ENCODE measurements at regions not wholly inside any gene's neighbourhood (a gene's known extent, or its start where the extent isn't known, plus 50 kb on each side); places are given as distances from the start of the nearest gene placed in this dataset.
A peak's percentile ranks its signal among the peaks of the same experiment; 100 is the strongest.

DNA sequence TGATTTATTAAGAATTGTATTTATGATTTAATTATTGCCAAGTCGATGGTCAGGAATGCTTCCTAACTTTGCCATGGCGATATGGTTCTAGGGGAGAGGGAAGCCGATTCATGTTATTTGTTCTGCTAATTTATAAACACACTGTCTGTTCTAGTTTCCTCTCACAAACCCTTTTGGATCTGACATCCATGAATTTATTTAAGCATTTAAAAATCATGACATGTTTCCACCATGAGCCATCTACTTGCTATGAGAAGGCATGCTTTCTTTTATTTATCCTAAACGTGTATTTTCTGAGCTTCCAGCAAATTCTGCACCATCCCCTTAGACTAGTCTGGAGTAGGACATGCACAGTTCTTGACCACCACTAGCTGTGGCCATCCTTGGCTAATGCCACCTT lies 136.6 kb upstream of the STC2 start:
- H2AK9ac ChIP-seq (replicated peaks; ENCODE audit: low read depth, low read length, poor library complexity), result no peak overlapping the region
- peak overlapping the region; percentile 7 to 68; a peak in 2 of 4 replicates for H4K8ac ChIP-seq (ENCODE audit: low read depth in 2 of 2, low read length in 2 of 2)
- peak overlapping the region; percentile 92; the same call in 1 of the 2 replicates for H3K18ac ChIP-seq (ENCODE audit: low read depth, low read length)
- ATAC-seq (ENCODE audit: low read depth) (peak; percentile 74), DNase-seq (peak; percentile 44)
- H3K9me3 ChIP-seq (ENCODE audit: control insufficient read depth, insufficient read depth, low read length), result peaks cover 3% of the 10 kb centered on the region; the same call in 1 of the 2 replicates
- peak overlapping the region; percentile 87; the same call in 1 of the 2 replicates for H3K14ac ChIP-seq (replicated peaks; ENCODE audit: low read depth, low read length)
- H2BK120ac ChIP-seq (ENCODE audit: low read depth, low read length), result peak overlapping the region; percentile 93
- H4K20me1 ChIP-seq (ENCODE audit: insufficient read depth, low read length), result no peaks in the 10 kb centered on the region
- H3K9me1 ChIP-seq (ENCODE audit: insufficient read depth, low read length), result peaks cover 9% of the 10 kb centered on the region
- ChIA-PET CTCF (no interaction called here), POLR2A (ENCODE audit: unreplicated experiment) (no interaction called here)
- H2BK20ac ChIP-seq (ENCODE audit: low read depth, low read length), result peak overlapping the region; percentile 93
- no peak overlapping the region for H3K56ac ChIP-seq (ENCODE audit: extremely low read depth, insufficient read depth, low read length)
- dilution Hi-C loops (cut with HindIII; ENCODE audit: low sequenced_read_pairs, unreplicated experiment) (no loop called here), intact Hi-C loops (cut with micrococcal nuclease) (no loop called here), in situ Hi-C loops (cut with MboI; ENCODE audit: low sequenced_read_pairs) (no loop called here)
- H3K4me1 ChIP-seq (ENCODE audit: control insufficient read depth, insufficient read depth, low read length), result peaks cover 10% of the 10 kb centered on the region; the same call in 1 of the 2 replicates
- H3K79me1 ChIP-seq (ENCODE audit: low read depth in 1 of 2, low read length in 2 of 2), result no peaks in the 10 kb centered on the region
- H3K4me2 ChIP-seq (ENCODE audit: low read depth, low read length), result peak overlapping the region; percentile 12; the same call in 1 of the 2 replicates
- H3K23ac ChIP-seq (ENCODE audit: low read depth, low read length), result peak overlapping the region; percentile 84
- H3K27me3 ChIP-seq (ENCODE audit: control insufficient read depth, insufficient read depth, low read length), result no peaks in the 10 kb centered on the region
- no peaks in the 10 kb centered on the region for H3K36me3 ChIP-seq (ENCODE audit: control insufficient read depth, insufficient read depth, low read length)
- BruUV-seq (replicated peaks), result no TSS peak
- H3K9ac ChIP-seq (ENCODE audit: low read depth, low read length), result no peak overlapping the region
- no peak overlapping the region for H3K27ac ChIP-seq (ENCODE audit: insufficient read depth, low read length)
- TF ChIP-seq CHD1 (IDR thresholded peaks at IDR 0.05; ENCODE audit: low read depth, low read length), result no peak
- TF ChIP-seq, protein P1, sequence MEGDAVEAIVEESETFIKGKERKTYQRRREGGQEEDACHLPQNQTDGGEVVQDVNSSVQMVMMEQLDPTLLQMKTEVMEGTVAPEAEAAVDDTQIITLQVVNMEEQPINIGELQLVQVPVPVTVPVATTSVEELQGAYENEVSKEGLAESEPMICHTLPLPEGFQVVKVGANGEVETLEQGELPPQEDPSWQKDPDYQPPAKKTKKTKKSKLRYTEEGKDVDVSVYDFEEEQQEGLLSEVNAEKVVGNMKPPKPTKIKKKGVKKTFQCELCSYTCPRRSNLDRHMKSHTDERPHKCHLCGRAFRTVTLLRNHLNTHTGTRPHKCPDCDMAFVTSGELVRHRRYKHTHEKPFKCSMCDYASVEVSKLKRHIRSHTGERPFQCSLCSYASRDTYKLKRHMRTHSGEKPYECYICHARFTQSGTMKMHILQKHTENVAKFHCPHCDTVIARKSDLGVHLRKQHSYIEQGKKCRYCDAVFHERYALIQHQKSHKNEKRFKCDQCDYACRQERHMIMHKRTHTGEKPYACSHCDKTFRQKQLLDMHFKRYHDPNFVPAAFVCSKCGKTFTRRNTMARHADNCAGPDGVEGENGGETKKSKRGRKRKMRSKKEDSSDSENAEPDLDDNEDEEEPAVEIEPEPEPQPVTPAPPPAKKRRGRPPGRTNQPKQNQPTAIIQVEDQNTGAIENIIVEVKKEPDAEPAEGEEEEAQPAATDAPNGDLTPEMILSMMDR (conservative IDR thresholded peaks at IDR 0.05; ENCODE audit: low read depth, low read length), result no peak
- TF ChIP-seq MAZ (IDR thresholded peaks at IDR 0.05; ENCODE audit: borderline replicate concordance, low read depth, low read length), result no peak
- no peak for TF ChIP-seq RAD21 (IDR thresholded peaks at IDR 0.05; ENCODE audit: low read length)
- TF ChIP-seq, protein P2, sequence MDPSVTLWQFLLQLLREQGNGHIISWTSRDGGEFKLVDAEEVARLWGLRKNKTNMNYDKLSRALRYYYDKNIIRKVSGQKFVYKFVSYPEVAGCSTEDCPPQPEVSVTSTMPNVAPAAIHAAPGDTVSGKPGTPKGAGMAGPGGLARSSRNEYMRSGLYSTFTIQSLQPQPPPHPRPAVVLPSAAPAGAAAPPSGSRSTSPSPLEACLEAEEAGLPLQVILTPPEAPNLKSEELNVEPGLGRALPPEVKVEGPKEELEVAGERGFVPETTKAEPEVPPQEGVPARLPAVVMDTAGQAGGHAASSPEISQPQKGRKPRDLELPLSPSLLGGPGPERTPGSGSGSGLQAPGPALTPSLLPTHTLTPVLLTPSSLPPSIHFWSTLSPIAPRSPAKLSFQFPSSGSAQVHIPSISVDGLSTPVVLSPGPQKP (IDR thresholded peaks at IDR 0.05; ENCODE audit: borderline replicate concordance, low read depth, low read length), result no peak
- no peak for TF ChIP-seq NFE2L2 (IDR thresholded peaks at IDR 0.05; ENCODE audit: low read depth, low read length)
- TF ChIP-seq FOS (IDR thresholded peaks at IDR 0.05; ENCODE audit: low read depth, low read length), result no peak
- TF ChIP-seq RFX5 (IDR thresholded peaks at IDR 0.05; ENCODE audit: low read depth, low read length), result no peak
- no peak for TF ChIP-seq SMC3 (IDR thresholded peaks at IDR 0.05; ENCODE audit: low read depth, low read length)
- TF ChIP-seq POLR2A (IDR thresholded peaks at IDR 0.05; ENCODE audit: low read depth, low read length), result no peak
- TF ChIP-seq RCOR1 (IDR thresholded peaks at IDR 0.05; ENCODE audit: insufficient replicate concordance, low read length), result no peak
- TF ChIP-seq CEBPB (IDR thresholded peaks at IDR 0.05; ENCODE audit: low read depth, low read length), result no peak
- no peak for TF ChIP-seq MAFK (IDR thresholded peaks at IDR 0.05; ENCODE audit: low read depth, low read length)
- no peak for TF ChIP-seq BHLHE40 (IDR thresholded peaks at IDR 0.05; ENCODE audit: low read depth, low read length)
- TF ChIP-seq MXI1 (IDR thresholded peaks at IDR 0.05; ENCODE audit: borderline replicate concordance, low read depth, low read length), result no peak
- TF ChIP-seq, protein P3, sequence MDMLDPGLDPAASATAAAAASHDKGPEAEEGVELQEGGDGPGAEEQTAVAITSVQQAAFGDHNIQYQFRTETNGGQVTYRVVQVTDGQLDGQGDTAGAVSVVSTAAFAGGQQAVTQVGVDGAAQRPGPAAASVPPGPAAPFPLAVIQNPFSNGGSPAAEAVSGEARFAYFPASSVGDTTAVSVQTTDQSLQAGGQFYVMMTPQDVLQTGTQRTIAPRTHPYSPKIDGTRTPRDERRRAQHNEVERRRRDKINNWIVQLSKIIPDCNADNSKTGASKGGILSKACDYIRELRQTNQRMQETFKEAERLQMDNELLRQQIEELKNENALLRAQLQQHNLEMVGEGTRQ (IDR thresholded peaks at IDR 0.05; ENCODE audit: low read depth, low read length), result no peak
- H2BK15ac ChIP-seq (ENCODE audit: low read depth, low read length), result peak overlapping the region; percentile 25; the same call in 2 of the 3 replicates
- H2BK5ac ChIP-seq (ENCODE audit: low read depth, low read length, poor library complexity, severe bottlenecking), result peak overlapping the region; percentile 79
- WGBS, 2 experiments (ENCODE audit: extremely low coverage in 2 of 2, insufficient read length in 1 of 2), result no CpG with 5 or more reads among the region's 4 CpGs
- peak overlapping the region; percentile 81 for H4K91ac ChIP-seq (ENCODE audit: insufficient read depth, low read depth, low read length)
- no peak overlapping the region for H3K4me3 ChIP-seq (ENCODE audit: insufficient read depth, low read depth, low read length)
- H3K4ac ChIP-seq (ENCODE audit: low read depth, low read length), result peak overlapping the region; percentile 89
- H2AK5ac ChIP-seq (ENCODE audit: low read depth, low read length), result no peak overlapping the region; the same call in 1 of the 2 replicates
- H4K5ac ChIP-seq (ENCODE audit: low read depth, low read length), result peak overlapping the region; percentile 92; the same call in 1 of the 2 replicates
- no peak overlapping the region for H2AFZ ChIP-seq (replicated peaks; ENCODE audit: low read length, poor library complexity)
